Panc1 (cell line): ENCODE measurements at regions not wholly inside any gene's neighbourhood (a gene's known extent, or its start where the extent isn't known, plus 50 kb on each side); places are given as distances from the start of the nearest gene placed in this dataset.

Source experiments
- POLR2AphosphoS5 ChIP-seq: IDR thresholded peaks from 2 replicates; pipeline ENCODE4 v1.6.1; 2012; ENCODE audit warnings: mild to moderate bottlenecking, low read depth, low read length, moderate library complexity
- TCF7L2 ChIP-seq: IDR thresholded peaks from 2 replicates; pipeline ENCODE4 v1.6.1; 2011; ENCODE audit warnings: mild to moderate bottlenecking, low read depth, low read length, inconsistent platforms
- TF ChIP-seq, protein P1 (sequence below): fragments of 450-650 bp; IDR thresholded peaks from 2 replicates; pipeline ENCODE4 v1.5.1; 2017; ENCODE audit warnings: mild to moderate bottlenecking

DNA sequence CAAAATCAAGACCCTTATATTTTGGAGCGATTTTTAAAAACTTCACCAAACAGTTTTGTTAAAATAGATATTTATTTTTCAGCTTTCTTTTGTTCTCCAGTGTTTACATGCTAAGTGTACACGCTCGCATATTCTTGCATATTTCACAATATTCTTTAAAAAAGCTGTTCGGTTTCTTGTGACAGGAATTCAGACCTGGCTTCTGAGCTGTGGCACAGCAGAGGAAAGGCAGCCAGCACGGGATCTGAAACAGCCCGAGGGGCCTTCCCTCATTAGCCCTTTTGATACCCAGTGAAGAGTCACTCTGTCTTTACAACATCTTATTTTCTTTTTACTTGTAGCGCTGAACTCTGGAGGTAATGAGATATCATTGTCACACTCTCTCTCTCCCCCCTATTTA is 234.0 kb downstream of the B3GLCT start:
- TF ChIP-seq POLR2AphosphoS5, result no peak
- TF ChIP-seq, protein P1, sequence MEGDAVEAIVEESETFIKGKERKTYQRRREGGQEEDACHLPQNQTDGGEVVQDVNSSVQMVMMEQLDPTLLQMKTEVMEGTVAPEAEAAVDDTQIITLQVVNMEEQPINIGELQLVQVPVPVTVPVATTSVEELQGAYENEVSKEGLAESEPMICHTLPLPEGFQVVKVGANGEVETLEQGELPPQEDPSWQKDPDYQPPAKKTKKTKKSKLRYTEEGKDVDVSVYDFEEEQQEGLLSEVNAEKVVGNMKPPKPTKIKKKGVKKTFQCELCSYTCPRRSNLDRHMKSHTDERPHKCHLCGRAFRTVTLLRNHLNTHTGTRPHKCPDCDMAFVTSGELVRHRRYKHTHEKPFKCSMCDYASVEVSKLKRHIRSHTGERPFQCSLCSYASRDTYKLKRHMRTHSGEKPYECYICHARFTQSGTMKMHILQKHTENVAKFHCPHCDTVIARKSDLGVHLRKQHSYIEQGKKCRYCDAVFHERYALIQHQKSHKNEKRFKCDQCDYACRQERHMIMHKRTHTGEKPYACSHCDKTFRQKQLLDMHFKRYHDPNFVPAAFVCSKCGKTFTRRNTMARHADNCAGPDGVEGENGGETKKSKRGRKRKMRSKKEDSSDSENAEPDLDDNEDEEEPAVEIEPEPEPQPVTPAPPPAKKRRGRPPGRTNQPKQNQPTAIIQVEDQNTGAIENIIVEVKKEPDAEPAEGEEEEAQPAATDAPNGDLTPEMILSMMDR, result no peak
- TF ChIP-seq TCF7L2, result no peak
